Transverse colon (tissue), 4 donors: ENCODE measurements at regions not wholly inside any gene's neighbourhood (a gene's known extent, or its start where the extent isn't known, plus 50 kb on each side); places are given as distances from the start of the nearest gene placed in this dataset.

Experiments
- POLR2A ChIP-seq: fragments of 450-650 bp; IDR thresholded peaks from one replicate; pipeline ENCODE4 v1.6.1; 2016; ENCODE audit warnings: antibody characterized with exemption, mild to moderate bottlenecking, moderate library complexity
- POLR2AphosphoS5 ChIP-seq, 3 donors: sonication (generic); formaldehyde crosslinking; IDR thresholded peaks; one replicate each; pipeline ENCODE4 v1.6.1; 2016; ENCODE audit warnings: antibody characterized with exemption in 3 of 3
- TF ChIP-seq, protein P1 (sequence below), 5 experiments: fragments of 200-600 bp in 3 of 5; fragments of 450-650 bp in 2 of 5; sonication (generic) in 3 of 5; IDR thresholded peaks; 1 replicate in 2 of 5; 2 replicates in 3 of 5; pipeline ENCODE4 v1.5.1; 2016 to 2017; ENCODE audit warnings: antibody characterized with exemption in 5 of 5, inconsistent platforms in 3 of 5, mild to moderate bottlenecking in 2 of 5, moderate library complexity in 1 of 5

DNA sequence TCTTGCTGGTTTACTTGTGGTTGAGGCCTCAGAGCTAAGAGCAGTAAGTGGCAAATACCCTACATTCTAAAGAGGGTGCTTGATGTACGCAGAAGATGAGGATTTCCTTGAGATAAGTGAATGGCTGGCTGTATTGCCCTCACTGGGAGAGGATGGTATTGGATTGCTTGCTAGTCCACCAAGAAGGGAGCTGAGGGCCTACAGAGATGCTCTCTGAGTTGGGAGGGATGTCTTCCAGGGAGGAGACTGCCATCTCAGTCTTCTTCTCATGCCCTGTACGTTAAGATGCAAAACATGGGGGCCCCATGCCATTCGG is 669.1 kb downstream of the UTRN start:
- TF ChIP-seq, protein P1, sequence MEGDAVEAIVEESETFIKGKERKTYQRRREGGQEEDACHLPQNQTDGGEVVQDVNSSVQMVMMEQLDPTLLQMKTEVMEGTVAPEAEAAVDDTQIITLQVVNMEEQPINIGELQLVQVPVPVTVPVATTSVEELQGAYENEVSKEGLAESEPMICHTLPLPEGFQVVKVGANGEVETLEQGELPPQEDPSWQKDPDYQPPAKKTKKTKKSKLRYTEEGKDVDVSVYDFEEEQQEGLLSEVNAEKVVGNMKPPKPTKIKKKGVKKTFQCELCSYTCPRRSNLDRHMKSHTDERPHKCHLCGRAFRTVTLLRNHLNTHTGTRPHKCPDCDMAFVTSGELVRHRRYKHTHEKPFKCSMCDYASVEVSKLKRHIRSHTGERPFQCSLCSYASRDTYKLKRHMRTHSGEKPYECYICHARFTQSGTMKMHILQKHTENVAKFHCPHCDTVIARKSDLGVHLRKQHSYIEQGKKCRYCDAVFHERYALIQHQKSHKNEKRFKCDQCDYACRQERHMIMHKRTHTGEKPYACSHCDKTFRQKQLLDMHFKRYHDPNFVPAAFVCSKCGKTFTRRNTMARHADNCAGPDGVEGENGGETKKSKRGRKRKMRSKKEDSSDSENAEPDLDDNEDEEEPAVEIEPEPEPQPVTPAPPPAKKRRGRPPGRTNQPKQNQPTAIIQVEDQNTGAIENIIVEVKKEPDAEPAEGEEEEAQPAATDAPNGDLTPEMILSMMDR (IDR thresholded peaks at IDR 0.05), result no peak
- no peak for TF ChIP-seq POLR2A
- TF ChIP-seq POLR2AphosphoS5 (IDR thresholded peaks at IDR 0.05), result no peak
